HG02571 (cell line): ENCODE measurements at regions not wholly inside any gene's neighbourhood (a gene's known extent, or its start where the extent isn't known, plus 50 kb on each side); places are given as distances from the start of the nearest gene placed in this dataset.
"Not testable (repeated sequence)": the region's sequence is repeated elsewhere in the genome, so short reads cannot be mapped to it uniquely, and the experiment has no call there.

Source experiments
- ATAC-seq: cut with Tn5 transposase; IDR thresholded peaks from one replicate; pipeline ENCODE4 v1.9.1; 2021; ENCODE audit warnings: mild to moderate bottlenecking, moderate library complexity; ENCODE audit not compliant: unreplicated experiment

DNA sequence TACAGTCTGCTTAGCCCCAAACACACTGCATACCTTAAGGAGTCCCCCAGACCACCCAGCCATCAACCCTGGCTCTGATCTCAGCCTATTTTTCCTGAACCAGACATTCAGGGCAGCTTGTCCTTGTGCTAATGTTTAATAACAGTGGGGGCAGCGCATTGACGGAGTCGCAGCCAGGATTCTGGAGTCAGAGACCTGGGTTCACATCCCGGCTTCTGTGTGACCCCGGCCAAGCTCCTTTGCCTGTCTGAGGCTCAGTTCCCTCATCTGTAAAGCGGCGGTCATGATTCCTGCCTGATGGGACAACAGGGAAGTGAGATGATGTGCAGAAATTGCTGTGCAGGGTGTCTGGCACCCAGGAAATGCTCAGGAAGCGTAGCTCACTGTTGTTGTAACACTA, 63.1 kb downstream of the MATN1 start:
- no peak for ATAC-seq

DNA sequence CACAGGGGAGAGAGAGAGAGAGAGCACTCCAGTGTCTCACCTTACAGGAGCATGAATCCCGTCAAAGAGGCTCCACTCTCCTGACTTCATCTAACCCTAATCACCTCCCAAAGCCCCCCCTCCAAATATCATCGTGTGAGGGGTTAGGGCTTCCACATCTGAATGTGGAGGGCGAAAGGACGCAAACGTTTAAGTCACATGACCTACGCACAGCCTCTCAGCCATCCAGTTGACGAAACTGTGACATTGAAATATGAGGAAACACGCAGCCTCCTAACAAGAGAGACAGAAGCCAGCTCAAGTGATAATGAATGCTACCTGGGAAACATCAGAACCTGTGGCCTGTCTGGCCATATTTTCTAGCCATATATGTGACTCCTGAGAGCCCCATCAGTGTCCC, 63.7 kb downstream of the MATN1 start:
- ATAC-seq, result no peak

DNA sequence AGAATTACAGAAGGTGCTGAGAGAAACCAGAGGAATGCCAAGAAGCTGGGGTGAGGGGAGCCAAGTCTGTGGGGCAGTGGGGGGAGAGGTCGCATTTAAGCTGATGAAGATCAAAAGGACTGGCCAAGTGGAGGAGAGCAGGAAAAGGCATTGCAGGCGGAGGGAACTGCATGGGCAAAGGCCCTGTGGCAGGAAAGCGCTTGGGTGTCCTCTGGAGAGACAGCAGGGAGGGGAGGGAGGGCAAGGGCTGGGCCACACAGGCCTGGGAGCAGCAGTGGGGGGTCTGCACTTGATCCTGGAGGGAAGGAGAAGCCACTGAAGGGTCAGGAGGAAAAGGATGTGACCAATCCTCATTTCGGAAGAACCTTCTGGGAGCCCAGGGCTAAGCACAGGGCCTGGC, 65.0 kb downstream of the MATN1 start:
- not testable (repeated sequence) for ATAC-seq

DNA sequence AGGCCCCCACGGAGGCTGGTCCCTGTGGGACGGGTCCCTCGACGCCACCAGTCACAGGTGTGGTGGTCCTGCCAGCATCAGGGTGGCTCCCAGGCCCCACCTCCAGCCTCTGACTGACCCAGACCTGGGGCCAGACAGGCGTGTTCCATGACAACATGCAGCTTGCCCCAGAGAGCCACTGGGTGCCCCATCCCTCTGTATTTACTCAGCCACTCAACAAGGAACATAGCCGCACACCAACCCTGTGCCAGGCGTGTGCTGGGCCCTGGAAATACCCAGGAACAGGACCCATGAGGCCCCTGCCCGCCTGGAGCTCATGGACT, 65.4 kb downstream of the MATN1 start:
- no peak for ATAC-seq

DNA sequence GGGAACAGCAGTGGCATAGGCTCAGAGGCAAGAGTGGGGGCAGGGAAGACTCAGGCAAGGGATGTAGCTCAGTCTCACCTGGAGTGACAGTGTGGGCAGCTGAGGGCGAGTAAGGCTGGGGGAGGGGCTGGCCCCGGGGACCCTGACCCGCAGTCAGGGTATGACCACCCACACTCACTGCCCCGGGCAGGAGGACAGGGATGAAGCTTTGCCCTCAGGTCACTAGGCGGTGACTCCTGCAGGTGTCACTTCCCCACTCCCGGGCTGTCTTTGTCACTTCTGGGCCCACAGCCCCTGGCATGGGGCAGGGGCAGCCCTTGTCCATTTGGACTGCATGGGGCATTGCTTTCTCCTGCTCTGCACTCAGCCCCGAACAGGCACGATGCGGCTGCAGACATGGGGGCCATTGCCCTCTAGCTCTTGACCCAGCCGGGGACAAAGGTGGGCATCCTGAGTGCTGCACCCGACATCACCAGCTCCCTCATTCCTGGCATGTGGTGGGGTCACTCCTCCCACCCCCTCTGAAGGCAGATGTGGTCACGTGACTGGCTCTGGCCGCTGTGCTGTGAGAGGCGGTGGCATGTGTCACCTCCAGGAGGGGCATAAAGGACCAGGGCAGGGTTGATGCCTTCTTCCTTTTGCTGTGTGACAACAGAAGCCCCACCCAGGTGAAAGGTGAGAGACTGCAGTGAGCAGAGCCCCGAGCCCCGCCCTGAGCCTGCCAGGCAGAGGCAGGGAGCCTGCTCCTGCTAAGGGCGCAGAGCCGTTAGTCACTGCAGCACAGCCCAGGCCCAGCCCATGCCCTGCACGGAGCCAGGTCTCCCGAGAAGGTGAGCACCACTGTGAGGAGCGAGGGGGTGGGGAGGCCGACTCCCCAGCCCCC, 66.0 kb downstream of the MATN1 start:
- no peak for ATAC-seq

DNA sequence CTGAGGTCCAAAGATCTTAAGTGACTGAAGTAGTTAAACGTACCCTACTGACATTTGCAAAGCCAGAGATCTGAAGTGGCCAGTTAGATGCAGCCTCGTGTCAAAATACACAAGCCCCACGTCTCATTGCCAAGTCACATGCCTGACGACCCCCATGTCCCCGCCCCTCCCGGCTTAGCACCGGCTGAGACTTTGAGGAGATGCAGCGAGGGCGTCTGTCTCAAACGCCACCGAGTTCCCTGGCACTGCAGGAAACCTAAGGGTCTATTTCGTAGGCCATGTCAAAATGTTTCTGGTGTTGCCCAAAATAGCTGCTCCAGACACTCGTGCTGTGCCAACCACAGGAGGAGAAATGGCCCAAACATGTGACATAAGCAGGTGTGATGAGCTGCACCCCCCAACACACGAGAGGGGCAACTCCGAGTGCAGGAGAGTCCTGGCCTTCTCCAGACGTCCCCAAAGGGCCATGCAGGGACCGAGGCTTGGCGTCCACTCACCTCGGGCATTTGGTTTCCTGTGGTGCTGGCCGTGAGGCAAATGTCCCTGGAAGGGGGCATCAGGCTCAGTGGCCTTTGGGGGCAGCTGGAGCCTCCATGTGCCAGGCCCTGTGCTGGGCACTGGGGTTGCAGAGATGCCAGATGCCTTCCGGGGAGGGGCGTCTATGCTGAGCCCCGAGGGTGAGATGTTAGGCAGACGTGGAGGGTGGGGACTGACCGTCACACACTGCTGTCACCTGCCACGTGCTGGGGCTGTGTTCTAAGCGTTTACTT, 67.0 kb downstream of the MATN1 start:
- ATAC-seq, result no peak

DNA sequence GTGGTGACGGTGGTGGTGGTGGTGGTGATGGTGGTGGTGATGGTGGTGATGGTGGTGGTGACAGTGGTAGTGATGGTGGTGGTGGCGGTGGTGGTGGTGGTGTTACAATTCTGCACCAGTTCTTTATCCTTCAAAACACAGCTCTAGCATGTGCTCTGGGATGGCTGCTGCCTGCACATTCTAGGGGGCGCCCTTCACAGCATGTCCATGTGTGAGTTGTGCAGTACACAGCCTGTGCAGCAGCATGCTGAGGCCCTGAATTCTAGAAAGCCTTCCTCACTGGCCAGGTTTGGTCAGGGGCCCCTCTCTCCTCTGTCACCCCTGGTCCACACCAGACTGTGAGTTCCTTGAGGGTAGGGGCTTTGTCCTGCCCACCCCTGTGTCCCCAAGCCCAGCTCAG, 67.7 kb downstream of the MATN1 start:
- no peak for ATAC-seq

DNA sequence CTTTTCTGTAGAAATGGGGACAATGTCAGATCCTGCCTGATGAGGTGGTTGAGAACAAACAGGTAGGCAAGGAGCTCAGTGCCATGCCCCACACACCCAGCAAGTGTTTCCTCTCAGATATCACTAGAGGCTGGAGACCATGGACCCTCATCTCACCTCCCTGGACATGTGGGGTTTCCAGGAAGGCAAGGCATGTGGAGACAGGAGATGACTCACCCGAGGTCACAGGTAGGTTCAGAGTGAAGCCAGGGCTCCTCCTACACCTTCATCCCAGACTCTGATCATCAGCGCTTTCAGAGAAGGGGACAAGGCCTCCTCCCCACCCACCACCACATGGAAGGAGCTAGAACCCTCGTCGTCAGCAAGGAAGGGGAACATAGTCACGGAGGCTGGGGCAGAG, 69.2 kb downstream of the MATN1 start:
- no peak for ATAC-seq

DNA sequence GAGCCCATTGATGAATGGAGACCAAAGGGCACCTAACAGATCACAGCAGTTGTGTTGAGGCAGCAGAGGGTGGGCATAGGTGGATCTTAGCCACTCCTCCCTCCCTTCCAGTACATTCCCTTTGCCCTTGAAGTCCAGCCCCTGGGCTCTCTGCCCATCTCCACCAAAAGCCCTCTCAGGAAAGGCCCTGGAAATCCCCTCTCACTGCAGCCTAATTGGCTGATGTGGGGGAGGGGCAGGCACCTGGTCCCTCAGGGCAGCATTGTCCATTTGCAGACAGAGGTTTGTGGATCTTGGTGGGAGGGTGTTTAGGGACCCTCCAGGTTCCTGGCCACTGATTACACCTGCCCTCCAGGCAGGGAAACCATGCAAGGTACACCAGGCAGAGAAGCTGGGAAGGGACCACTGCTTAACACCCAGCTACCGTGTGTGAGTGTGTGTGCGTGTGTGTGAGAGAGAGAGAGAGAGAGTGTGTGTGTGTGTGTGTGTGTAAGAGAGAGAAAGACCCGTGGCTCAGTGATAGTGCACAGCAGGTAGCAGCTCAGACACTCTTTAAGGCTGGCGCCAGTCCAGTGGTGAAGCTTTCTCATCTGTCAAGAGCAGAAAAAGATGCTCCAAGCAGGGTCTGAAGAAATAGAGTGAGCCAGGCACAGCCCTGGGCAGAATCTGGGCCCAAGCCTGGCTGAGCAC, 71.1 kb downstream of the MATN1 start:
- no peak for ATAC-seq

DNA sequence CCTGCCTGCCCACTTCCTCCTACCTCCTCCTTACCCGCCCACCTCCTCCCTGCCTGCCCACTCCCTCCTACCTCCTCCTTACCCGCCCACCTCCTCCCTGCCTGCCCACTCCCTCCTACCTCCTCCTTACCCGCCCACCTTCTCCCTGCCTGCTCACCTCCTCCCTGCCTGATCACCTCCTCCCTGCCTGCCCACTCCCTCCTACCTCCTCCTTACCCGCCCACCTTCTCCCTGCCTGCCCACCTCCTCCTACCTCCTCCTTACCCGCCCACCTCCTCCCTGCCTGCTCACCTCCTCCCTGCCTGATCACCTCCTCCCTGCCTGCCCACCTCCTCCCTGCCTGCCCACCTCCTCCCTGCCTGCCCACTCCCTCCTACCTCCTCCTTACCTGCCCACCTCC, 72.0 kb downstream of the MATN1 start:
- ATAC-seq, result not testable (repeated sequence)

DNA sequence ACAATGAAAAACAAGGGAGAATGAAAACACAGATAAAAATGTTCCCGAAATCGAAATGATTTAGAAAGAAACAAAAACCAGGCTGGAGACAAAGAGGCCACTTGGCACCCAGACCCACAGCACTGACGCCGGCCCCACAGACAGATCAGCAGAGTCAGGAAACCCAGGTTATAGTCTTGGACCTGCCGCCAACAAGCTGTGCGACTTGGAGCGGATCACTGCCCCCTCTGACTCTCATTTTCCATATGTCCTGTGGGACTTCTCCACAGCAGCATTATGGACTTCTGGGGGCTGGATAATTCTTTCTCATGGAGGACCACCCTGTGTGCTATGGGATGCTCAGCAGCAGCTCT, 72.4 kb downstream of the MATN1 start:
- no peak for ATAC-seq

DNA sequence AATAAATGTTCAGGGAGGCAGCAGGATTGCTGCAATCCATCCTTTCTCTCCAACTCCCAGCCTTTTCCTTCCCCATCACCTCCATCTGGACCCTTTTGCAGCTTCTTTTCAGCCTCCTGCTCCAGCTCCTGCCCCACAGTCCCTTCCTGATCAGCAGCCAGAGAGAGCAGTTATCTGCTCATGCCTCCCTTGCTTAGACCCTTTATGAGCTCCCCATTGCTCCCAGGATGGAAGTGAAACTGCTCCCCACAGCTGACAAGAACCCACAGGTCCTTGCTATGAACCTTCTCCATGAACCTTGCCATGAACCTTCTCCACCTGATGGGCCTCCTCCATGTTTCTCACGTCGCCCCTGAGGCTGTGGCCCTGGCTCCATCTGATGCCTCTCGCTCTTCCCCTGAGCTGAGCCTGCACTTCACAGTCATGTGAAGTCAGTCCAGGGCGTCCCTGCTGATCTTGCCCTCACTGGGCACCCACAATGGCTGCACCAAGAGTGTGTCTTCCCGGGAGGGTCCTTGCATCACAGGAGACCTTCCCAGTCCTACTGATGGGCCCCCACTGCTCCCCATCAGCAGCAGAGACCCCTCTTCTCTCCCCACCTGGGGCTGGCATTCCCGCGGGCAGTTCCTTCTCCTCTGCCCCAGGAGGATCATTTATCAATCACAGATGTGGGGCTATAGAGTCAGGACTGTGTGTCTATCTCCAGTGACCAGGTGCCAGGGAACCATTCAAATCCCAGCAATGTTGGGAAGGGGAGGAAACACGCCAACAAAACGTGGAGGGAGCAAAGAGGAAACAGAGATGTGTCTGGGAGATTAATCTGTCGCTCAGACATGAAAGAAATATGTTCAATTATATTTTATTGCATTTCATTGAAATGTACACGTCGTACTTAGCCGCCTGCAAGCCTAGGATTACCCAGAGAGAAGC, 73.1 kb downstream of the MATN1 start:
- no peak for ATAC-seq

DNA sequence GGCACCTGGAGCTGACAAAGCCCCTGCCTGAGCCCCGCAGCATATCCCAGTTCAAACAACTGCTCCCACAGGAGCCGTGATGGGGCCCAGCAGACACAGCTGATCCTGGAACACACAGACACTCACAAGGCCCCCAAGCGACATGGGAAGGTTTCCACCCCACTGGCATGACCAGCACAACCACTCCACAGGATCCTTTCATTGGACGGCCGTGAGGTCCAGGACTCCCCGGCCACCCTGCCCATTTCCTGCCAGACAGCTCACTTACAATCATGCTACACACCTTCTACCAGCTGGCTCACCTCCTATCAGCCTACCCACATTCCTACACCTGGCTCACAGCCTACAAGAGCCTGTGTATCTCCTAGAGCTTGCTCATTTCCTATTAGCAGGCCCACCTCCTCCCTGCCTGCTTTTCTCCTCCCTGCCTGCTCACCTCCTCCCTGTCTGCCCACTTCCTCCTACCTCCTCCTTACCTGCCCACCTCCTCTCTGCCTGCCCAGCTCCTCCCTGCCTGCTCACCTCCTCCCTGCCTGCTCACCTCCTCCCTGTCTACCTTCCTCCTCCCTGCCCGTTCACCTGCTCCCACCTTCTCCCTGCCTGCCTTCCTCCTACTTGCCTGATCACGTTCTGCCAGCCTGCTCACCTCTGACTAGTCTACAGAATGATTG, 73.9 kb downstream of the MATN1 start:
- no peak for ATAC-seq

DNA sequence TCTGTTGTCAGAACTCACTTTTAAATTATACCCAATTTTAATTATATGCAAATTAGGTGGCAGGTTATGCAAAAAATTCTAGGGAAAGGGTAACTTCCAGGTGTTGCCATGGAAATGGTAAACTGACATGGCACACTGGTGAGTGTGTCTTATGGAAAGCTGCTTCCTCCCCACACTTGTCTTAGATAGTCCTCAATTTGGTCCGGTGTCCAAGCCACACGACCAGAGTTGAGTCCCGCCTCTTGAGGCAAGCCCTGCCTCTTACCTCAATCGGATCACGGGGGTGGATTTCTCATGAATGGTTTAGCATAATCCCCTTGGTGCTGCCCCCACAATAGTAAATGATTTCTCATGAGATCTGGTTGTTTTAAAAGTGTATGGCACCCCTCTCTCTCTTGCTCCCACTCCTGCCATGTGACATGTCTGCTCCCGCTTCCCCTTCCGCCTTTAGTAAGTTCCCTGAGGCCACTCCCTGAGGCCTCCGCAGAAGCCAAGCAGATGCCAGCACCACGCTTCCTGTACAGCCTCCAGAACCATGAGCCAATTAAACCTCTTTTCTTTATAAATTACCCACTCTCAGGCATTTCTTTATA, 74.9 kb downstream of the MATN1 start:
- no peak for ATAC-seq

DNA sequence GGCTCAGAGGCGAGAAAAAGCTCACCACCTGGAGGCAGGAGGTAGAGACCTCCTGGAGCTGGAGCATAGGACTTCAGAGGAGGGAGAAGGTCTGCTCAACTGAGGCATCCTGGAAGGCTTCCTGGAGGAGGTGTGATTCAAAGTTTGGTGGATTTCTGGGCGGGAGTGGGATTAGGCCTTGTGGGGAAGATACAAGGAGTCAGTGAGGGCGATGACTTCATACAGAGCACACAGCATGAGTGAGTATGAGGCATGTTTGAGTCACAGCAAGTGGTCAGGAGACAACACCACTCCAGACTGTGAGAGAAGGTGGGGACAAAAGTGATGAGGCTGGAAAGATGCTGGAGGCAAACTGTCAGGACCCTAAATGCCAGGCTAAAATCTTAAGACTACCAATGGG, 77.6 kb downstream of the MATN1 start:
- no peak for ATAC-seq

DNA sequence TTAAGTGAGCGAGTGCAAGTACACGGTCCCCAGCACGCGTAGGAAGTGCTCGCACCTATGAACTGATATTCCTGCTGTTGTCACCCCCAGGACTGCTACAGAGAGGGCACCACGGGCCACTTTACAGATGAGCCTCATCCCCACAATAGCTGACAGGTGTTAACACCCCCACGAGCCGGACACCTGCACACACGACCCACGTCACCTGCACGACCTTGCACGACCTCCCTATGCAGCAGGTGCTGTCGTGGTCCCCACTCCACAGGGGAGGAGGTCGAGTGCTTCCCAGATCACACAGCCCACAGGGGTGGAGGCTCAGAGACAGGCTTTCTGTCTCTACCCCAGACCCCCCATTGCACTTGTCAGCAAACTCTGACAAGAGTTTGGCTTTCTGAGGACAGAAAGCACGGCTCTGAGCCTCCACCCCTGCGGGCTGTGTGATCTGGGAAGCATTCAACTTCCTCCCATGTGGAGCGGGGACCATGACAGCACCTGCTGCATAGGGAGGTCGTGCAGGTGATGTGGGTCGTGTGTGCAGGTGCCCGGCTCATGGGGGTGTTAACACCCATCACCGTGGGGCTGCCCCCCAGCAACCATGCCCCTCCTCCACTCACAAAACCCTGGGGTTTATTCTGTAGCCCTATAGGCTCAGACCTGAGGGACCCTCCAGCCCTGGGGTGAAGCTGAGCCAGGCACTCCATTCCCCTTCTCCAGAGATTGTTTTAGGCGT, 80.8 kb downstream of the MATN1 start:
- ATAC-seq, result no peak

DNA sequence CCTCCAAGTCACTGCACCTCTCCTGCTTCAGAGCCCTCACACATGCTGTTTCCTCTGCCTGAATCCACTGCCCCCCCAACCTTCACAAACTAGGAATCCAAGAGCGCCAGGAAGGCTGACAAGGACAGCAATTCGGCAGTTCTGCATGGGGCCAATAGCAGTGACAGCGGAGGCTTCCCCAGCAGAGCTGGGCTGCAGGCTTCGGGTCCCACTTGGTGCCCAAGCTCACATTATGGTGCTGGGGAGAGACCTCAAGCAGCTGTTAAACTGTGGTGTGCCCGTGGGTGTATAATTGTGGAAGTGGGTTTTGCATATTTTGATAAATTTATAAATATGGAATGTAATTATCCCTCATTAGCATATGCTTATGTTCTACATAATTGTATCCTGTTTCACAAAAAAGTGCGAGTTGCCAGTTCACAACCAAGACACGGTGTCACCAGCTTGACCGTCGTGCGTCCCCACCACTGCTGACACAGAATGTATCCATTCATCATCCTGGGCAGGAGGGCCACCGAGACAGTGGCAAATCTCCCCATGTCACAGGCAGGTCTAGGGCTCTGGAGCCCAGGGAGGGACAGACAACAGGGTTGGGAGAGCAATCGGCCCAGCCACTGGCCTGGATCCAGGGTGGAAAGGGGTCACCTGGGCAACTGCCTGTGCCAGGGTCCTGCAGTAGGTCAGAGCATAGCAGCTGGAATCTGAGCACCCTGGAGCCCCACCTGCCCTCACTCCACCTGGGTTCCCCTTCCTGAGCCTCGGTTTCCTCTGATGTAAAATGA, 81.6 kb downstream of the MATN1 start:
- ATAC-seq, result no peak

DNA sequence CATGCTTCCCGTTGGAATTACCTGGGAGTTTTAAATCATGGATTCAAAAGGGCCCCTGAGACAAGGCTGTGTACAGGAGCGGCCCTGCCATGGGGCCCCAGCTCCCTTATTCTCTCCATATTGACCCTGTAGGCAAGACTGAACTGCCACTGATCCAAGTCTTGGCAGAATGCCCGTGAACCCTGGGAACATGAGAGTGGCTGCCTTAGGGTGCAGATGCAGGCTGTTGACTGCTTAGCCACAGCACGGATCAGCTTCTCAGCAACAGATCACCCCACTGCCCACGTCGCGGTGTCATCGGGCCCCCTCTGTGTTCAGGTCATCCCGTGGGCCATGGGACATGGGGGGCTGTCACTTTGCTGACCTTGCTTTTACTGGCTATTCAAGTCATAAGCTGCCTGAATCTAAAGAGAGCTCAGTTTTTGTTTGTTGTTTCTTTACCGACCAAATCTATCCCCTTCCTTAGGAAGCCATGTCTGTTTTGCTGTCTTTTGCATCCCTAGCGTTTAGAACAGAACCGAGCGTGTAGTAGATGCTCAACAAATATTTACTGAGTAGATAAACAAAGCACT, 83.4 kb downstream of the MATN1 start:
- no peak for ATAC-seq
